HG03108 (cell line): ENCODE measurements at regions not wholly inside any gene's neighbourhood (a gene's known extent, or its start where the extent isn't known, plus 50 kb on each side); places are given as distances from the start of the nearest gene placed in this dataset.

Source experiments
- ATAC-seq: cut with Tn5 transposase; IDR thresholded peaks from one replicate; pipeline ENCODE4 v1.9.1; 2021; ENCODE audit warnings: moderate library complexity; ENCODE audit not compliant: unreplicated experiment

GRCh38 chr2:241942416-241943208 is 73.1 kb downstream of the RTP5 start:
- no peak for ATAC-seq

GRCh38 chr2:241943209-241943850 is 73.8 kb downstream of the RTP5 start:
- no peak for ATAC-seq

GRCh38 chr2:241943961-241944575 is 74.5 kb downstream of the RTP5 start:
- ATAC-seq, result no peak

- ATAC-seq, result no peak
These were observed 75.3 kb downstream of the RTP5 start for GRCh38 chr2:241944821-241945220.

GRCh38 chr2:241945311-241945710 is 75.8 kb downstream of the RTP5 start:
- no peak for ATAC-seq

GRCh38 chr2:241945803-241946202 is 76.3 kb downstream of the RTP5 start:
- ATAC-seq, result no peak

GRCh38 chr2:241946306-241947003 is 76.9 kb downstream of the RTP5 start:
- ATAC-seq, result no peak

- ATAC-seq, result no peak
These were observed 77.4 kb downstream of the RTP5 start for GRCh38 chr2:241947004-241947350.

GRCh38 chr2:241947401-241947800 is 77.9 kb downstream of the RTP5 start:
- no peak for ATAC-seq

- ATAC-seq, result no peak
These were observed 78.3 kb downstream of the RTP5 start for GRCh38 chr2:241947876-241948275.

- ATAC-seq, result no peak
These were observed 78.9 kb downstream of the RTP5 start for GRCh38 chr2:241948299-241948897.

- ATAC-seq, result no peak
These were observed 79.6 kb downstream of the RTP5 start for GRCh38 chr2:241948901-241949735.

GRCh38 chr2:241949736-241950412 is 80.3 kb downstream of the RTP5 start:
- ATAC-seq, result no peak

- ATAC-seq, result no peak
These were observed 81.1 kb downstream of the RTP5 start for GRCh38 chr2:241950413-241951315.

GRCh38 chr2:241951316-241951700 is 81.8 kb downstream of the RTP5 start:
- ATAC-seq, result no peak

- ATAC-seq, result no peak
These were observed 82.4 kb downstream of the RTP5 start for GRCh38 chr2:241951920-241952319.

- no peak for ATAC-seq
These were observed 83.3 kb downstream of the RTP5 start for GRCh38 chr2:241952816-241953215.

GRCh38 chr2:241953324-241953928 is 83.9 kb downstream of the RTP5 start:
- ATAC-seq, result no peak
